Esophagus squamous epithelium (tissue), 5 donors: ENCODE measurements at regions not wholly inside any gene's neighbourhood (a gene's known extent, or its start where the extent isn't known, plus 50 kb on each side); places are given as distances from the start of the nearest gene placed in this dataset.

Source experiments
- DNase-seq: peaks from one replicate; lab custom pipeline; 2025; lab: John Stamatoyannopoulos, UW
- H3K27ac ChIP-seq, 4 donors: fragments of 200-600 bp; sonication (generic); one replicate each; pipeline ENCODE4 v1.5.1; 2016 to 2019; ENCODE audit warnings: mild to moderate bottlenecking in 1 of 4
- H3K27me3 ChIP-seq, 4 donors: fragments of 200-600 bp; sonication (generic); 1 replicate in 3 of 4; 2 replicates in 1 of 4; pipeline versions ENCODE4 v1.5.1 to v1.6.0; 2017 to 2021; ENCODE audit warnings: antibody characterized with exemption in 1 of 4
- H3K36me3 ChIP-seq, 3 donors: fragments of 200-600 bp; sonication (generic); one replicate each; pipeline ENCODE4 v1.5.1; 2016 to 2019
- H3K4me1 ChIP-seq, 3 donors: fragments of 200-600 bp; sonication (generic); one replicate each; pipeline ENCODE4 v1.5.1; 2017 to 2019
- H3K4me3 ChIP-seq, 4 donors: fragments of 200-600 bp; sonication (generic); 1 replicate in 3 of 4; 2 replicates in 1 of 4; pipeline ENCODE4 v1.5.1; 2016 to 2019; ENCODE audit warnings: mild to moderate bottlenecking in 2 of 4, moderate library complexity in 1 of 4
- H3K9me3 ChIP-seq, 3 donors: fragments of 200-600 bp; sonication (generic); one replicate each; pipeline ENCODE4 v1.5.1; 2016 to 2019
- POLR2A ChIP-seq, 4 donors: fragments of 450-650 bp; IDR thresholded peaks; one replicate each; pipeline ENCODE4 v1.6.1; 2017; ENCODE audit warnings: antibody characterized with exemption in 4 of 4, mild to moderate bottlenecking in 4 of 4, moderate library complexity in 3 of 4
- WGBS, 2 donors: methylation state at CpG; one replicate each; pipeline ENCODE4 v1.1.5; 2018; 5-methylcytosine and 5-hydroxymethylcytosine counted together
- intact Hi-C: fragments of 100-400 bp; cut with DNase I; formaldehyde crosslinking; loops from one replicate; pipeline ENCODE4 v1.15.0; 2022
- TF ChIP-seq, protein P1 (sequence below), 6 experiments: fragments of 450-650 bp in 4 of 6; fragments of 200-600 bp in 2 of 6; sonication (generic) in 2 of 6; IDR thresholded peaks; one replicate each; pipeline ENCODE4 v1.5.1; 2016 to 2019; ENCODE audit warnings: antibody characterized with exemption in 6 of 6, mild to moderate bottlenecking in 4 of 6, moderate library complexity in 4 of 6
- donor health status: DM: yes; HTN: yes; CAD: no.

- DNase-seq, result no peak
Measured at GRCh38 chr5:21642312-21642711, 1210.8 kb downstream of the CDH12 start.

DNA sequence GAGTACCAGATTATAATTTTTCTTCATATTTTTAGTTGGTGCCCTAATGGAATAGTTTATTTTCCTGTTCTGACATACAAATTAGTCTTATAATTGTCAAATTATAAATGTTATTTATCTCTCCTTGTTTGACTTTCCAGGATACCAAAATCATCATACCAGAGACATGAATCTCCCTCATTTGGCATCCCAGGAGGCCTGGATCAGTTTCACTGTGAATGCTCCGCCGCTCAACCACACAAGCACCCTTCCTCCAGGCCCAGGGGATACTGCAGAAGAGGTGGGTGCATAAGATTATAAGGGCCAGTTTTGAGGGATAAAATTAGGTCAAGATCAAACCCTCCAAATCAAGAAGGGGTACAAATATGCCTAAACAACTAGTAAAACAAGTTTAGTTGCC, 1229.3 kb downstream of the CDH12 start:
- H3K36me3 ChIP-seq, result no peaks in the 10 kb centered on the region
- 94 to 95% methylated on average over 2 of the region's 2 CpGs for WGBS, 2 donors
- intact Hi-C loops, result no loop called here
- no peak overlapping the region for H3K27ac ChIP-seq
- no peak for DNase-seq
- peaks cover 0 to 6% (median 0%) of the 10 kb centered on the region in 3 donors for H3K9me3 ChIP-seq
- H3K4me3 ChIP-seq, result no peak overlapping the region
- H3K4me1 ChIP-seq, result no peaks in the 10 kb centered on the region
- TF ChIP-seq, protein P1, sequence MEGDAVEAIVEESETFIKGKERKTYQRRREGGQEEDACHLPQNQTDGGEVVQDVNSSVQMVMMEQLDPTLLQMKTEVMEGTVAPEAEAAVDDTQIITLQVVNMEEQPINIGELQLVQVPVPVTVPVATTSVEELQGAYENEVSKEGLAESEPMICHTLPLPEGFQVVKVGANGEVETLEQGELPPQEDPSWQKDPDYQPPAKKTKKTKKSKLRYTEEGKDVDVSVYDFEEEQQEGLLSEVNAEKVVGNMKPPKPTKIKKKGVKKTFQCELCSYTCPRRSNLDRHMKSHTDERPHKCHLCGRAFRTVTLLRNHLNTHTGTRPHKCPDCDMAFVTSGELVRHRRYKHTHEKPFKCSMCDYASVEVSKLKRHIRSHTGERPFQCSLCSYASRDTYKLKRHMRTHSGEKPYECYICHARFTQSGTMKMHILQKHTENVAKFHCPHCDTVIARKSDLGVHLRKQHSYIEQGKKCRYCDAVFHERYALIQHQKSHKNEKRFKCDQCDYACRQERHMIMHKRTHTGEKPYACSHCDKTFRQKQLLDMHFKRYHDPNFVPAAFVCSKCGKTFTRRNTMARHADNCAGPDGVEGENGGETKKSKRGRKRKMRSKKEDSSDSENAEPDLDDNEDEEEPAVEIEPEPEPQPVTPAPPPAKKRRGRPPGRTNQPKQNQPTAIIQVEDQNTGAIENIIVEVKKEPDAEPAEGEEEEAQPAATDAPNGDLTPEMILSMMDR (IDR thresholded peaks at IDR 0.05), result no peak
- TF ChIP-seq POLR2A (IDR thresholded peaks at IDR 0.05), result no peak
- no peaks in the 10 kb centered on the region for H3K27me3 ChIP-seq

More at GRCh38 chr5:21642312-21642711, 1210.8 kb downstream of the CDH12 start:
- WGBS, 2 donors, result 55 to 67% methylated on average over 1 of the region's 1 CpG
- intact Hi-C loops, result no loop called here
- no peak overlapping the region for H3K27ac ChIP-seq
- TF ChIP-seq, protein P1 (IDR thresholded peaks at IDR 0.05), result no peak
- no peaks in the 10 kb centered on the region for H3K9me3 ChIP-seq
- no peaks in the 10 kb centered on the region for H3K36me3 ChIP-seq
- no peak overlapping the region for H3K4me3 ChIP-seq
- no peaks in the 10 kb centered on the region for H3K4me1 ChIP-seq
- H3K27me3 ChIP-seq, result no peaks in the 10 kb centered on the region

DNA sequence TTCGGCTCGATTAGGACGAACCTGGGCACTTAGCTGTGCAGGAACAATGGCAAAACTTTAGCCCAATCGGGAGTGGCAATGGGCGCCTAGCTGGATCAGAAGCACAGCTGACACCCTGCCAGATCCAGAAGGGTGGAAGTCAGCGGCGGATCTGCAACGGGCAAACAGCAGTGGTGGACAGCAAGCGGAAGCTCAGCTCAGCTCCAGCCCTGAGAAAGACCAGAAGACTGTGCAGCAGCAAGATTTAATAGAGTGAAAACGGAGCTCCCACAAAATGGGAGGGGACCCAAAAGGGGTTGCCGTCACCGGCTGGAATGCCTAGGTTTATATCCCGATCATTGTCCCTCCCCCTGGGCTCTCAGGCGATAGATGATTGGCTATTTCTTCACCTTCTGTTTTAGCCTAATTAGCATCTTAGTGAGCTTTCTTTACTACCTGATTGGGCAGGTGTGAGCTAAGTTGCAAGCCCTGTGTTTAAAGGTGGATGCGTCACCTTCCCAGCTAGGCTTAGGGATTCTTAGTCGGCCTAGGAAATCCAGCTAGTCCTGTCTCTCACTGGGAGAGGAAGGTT, 1237.9 kb downstream of the CDH12 start:
- Histone ChIP-seq H3K9me3 (no peaks in the 10 kb centered on the region), H3K36me3 (no peaks in the 10 kb centered on the region), H3K4me1 (no peaks in the 10 kb centered on the region), H3K4me3 (no peak overlapping the region), H3K27ac (no peak overlapping the region), H3K27me3 (no peaks in the 10 kb centered on the region)
- WGBS, 2 donors, result 89 to 92% methylated on average over 16 of the region's 16 CpGs
- no peak for DNase-seq
- TF ChIP-seq POLR2A (IDR thresholded peaks at IDR 0.05), result no peak
- TF ChIP-seq, protein P1 (IDR thresholded peaks at IDR 0.05), result no peak
- intact Hi-C loops, result no loop called here

- Histone ChIP-seq H3K4me1 (no peaks in the 10 kb centered on the region), H3K36me3 (no peaks in the 10 kb centered on the region), H3K27me3 (no peaks in the 10 kb centered on the region), H3K4me3 (no peak overlapping the region), H3K9me3 (no peaks in the 10 kb centered on the region), H3K27ac (no peak overlapping the region)
- WGBS, 2 donors, result 68 to 71% methylated on average over 5 of the region's 5 CpGs
- no peak for TF ChIP-seq POLR2A (IDR thresholded peaks at IDR 0.05)
- TF ChIP-seq, protein P1 (IDR thresholded peaks at IDR 0.05), result no peak
- DNase-seq, result no peak
- intact Hi-C loops, result no loop called here
Measured at GRCh38 chr5:21613971-21614488, 1239.1 kb downstream of the CDH12 start.

- H3K4me3 ChIP-seq, result no peak overlapping the region
- 35 to 38% methylated on average over 2 of the region's 2 CpGs for WGBS, 2 donors
- no peaks in the 10 kb centered on the region for H3K27me3 ChIP-seq
- H3K9me3 ChIP-seq, result no peaks in the 10 kb centered on the region
- no peak for TF ChIP-seq POLR2A (IDR thresholded peaks at IDR 0.05)
- no peak for DNase-seq
- no peaks in the 10 kb centered on the region for H3K36me3 ChIP-seq
- H3K27ac ChIP-seq, result no peak overlapping the region
- no peaks in the 10 kb centered on the region for H3K4me1 ChIP-seq
- intact Hi-C loops, result no loop called here
Measured at GRCh38 chr5:21603796-21604195, 1249.3 kb downstream of the CDH12 start.
